GM18858 (cell line): ENCODE measurements at regions not wholly inside any gene's neighbourhood (a gene's known extent, or its start where the extent isn't known, plus 50 kb on each side); places are given as distances from the start of the nearest gene placed in this dataset.

Experiments
- ATAC-seq: cut with Tn5 transposase; IDR thresholded peaks from one replicate; pipeline ENCODE4 v1.9.1; 2021; ENCODE audit not compliant: unreplicated experiment

DNA sequence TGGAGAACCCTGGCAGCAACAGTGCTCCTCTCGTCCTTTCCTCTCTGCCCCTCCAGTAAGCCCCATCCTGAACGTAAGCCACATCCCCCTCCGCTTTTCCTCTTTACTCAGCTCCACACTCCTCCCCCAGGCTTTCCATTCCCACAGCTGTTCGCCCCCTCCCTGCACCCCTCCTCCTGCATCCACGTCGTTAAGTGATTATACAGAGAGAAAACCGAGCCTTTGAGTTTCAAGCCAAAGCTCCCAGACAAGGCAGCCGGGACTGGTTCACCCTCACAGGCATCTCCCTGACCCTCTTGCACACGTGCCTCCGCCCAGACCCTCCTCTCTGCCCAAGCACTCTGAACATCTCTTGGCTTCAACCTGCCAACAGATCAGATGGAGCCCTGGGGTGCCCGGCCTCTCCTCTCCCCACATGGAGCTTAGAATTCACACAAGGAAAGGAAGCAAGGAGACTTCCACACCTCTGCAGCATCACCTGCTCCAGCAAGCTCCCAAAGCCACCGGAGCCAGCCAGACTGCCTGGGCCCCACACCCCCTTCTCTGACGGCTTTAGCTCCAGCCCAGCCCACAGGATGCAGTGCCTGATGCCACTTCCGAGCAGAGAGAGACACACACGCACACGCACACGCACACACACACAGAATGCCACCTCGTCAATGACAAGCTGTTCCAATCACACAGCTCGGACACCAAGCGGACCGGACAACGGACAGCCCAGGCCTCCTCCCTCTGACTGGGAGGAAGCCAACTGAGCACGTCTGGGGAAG is 99.9 kb upstream of the CCL2 start:
- no peak for ATAC-seq

DNA sequence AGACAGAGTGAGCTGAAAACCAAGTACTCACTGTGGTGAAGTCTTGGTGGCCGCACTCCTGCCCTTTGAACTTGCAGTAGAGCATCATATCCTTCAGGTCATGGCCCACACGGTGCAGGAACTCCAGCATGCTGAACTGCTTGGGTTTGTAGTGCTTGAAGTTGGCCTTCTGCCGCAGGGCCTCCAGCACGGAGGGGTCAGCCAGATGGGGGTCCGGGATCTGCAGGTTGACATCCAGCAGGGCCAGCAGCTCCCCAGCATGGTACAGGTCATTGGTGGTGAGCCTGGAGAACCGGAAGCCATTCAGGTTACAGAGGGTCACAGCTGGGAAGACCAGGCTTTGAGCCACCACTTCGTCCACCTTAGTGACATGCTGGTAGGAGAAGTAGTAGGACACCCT is 99.1 kb upstream of the CCL2 start:
- ATAC-seq: no peak

DNA sequence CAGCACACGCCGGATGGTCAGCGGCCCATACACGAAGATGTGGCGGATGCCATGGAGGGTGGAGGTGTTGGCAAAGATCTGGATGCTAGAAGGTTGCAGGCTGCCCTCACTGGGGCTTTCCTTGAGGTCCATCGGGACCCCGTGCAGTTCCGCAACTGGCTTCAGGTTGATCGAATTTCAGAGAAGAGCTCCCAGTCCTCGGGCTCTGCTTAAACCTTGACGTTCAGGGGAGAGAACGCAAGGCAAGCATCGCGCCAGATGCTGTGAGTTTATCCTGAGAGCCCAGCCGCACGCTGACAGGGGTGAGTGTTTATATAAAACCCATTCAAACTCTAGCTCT is 98.7 kb upstream of the CCL2 start:
- ATAC-seq: no peak

DNA sequence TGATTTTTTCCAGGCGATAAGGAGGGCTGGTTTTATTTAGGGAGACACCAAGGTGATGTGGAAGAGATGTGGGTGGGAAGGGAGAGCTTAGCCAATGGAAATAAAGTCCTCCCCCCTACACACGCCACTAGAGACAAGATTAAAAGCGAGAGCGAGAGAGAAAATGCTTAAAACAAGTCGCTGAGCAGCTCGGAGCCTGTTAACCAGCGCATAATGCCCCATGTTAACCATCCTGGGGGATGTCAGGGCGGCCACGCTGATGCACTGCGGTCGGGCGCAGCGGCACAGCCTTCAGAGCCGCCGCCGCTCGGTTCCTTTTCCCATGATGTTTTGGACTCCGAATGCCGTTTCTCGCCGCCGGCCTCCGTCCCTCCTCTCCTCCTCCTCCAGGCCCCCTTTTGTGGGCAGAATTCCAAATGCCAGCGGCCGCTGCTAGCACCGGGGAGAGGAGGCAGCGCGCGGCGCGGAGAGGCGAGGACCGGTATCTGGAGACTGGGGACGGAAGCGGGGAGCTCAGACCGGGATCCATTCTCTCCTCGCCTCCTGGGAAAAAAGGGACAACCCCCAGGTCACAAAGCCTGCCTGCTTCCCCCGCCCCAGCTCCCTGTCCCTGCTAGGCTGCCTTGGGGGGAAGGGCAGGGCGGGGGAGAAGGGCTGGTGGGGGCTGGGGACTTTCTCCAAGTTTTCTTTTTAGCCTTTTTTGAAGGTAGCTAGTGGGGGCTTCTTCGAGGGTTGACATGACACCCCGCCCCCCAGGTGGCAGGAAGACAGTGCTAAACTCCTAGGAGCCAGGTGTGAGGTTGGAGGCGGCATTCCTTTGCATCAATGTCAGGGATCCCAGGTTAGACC is 98.1 kb upstream of the CCL2 start:
- no peak for ATAC-seq

DNA sequence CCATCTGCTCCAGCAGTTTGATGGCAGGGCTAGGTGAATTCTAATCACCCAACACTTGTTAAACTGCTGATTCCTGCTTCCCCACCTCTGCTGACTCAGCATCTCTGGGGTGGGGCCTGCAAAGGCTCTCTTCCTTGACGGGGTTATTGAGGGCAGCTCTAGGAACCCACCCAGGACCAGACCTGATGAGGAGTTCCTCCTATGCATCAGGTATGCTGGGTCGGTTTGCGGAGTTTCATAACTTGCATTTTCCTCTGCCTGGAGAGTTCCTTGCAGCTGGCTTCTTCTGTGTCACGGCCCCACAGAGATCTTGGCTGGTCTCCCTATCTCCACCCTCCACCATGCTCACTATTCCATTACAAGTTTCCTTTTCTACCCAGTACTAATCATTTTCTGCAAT is 93.4 kb upstream of the CCL2 start:
- ATAC-seq: no peak

DNA sequence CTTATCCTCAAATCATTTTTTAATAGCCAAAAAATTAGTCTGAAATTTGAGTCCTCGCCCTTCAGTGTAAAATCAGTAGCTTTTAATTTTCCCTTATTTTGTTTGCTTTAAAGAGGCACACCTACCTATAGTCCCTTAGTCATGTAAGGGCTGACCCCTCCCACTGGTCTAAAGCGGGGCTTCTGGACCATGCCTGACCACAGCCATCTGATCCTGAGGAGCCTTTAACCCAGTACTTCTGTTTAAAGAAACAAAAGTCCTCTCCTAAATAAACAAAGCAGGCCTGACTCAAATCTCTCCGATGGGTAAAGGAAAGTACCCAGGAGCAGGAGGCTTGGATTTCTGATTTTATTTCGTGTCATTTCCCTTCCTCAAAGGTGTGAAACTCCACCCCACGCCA is 92.0 kb upstream of the CCL2 start:
- no peak for ATAC-seq

DNA sequence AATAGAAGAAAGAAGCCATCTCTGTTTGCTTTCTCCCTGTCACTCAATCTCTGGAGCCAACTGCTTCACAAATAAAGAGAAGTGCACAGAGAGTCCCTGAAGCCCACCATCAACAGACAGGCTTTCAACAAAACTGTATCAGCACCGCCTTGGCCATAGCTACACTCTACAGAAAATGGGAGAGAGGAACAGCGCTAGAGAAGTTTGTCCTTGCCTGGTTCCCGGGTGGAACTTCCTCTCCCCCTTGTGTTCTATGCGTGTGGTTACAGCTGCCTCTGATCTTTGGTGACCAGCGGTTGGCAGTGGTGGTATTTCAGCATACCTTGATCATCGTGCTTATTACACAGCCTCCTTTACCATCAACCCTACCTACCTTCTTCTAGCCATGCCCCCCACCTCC is 91.4 kb upstream of the CCL2 start:
- no peak for ATAC-seq

DNA sequence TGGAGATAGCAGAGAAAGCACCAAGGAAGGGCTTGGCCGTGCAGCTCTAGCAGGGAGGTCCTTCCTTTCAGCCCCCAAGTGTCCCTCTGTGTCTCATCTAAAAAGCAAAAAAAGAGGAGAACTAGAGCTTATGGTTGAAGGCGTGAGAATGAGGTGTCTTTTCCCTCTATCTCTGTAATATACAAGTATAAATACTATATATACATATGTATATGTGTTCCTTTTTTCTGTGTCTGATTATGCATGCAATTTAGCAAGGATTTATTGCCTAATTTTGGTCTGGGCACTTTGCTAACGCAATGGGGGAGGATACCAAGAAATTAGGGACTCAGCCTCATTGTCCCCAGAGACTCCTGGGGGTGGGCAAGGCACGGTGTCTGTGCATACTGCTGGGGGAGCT is 90.2 kb upstream of the CCL2 start:
- ATAC-seq: no peak

DNA sequence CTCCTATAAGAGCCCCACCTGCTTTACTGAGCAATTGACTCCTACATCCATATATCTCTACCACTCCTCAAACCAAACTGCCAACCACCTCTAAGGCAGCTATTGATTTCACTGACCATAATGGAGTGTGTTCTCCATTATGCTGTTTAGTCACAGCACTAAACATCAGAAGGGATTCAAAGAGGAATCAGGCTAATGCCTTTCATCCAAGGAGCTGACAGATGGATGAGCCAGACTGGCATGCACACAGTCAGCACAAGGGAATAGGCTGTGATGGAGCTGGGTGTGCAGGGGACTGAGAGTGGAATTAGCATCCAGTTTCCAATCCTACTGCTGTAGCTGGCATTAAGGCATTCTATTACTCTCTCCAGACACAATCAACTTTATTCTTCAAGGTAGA is 88.7 kb upstream of the CCL2 start:
- no peak for ATAC-seq

DNA sequence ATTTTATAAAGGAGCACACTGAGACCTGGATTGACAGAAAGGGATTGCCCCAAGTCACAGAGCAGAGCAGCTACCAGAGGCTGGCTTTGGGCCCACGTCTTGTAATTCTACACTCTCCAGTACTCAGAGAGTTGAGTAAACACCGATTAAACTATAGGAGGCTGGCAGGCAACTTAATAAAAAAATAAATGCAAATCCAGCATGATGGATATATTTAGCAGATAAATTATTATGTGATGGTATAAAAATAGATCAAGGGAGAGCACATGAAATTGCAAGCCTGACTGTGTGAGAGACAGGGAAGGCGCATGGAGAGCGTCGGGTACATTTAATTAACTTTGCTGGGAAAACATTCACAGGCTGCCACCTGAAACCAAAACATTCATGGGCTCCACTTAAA is 87.7 kb upstream of the CCL2 start:
- ATAC-seq: no peak

DNA sequence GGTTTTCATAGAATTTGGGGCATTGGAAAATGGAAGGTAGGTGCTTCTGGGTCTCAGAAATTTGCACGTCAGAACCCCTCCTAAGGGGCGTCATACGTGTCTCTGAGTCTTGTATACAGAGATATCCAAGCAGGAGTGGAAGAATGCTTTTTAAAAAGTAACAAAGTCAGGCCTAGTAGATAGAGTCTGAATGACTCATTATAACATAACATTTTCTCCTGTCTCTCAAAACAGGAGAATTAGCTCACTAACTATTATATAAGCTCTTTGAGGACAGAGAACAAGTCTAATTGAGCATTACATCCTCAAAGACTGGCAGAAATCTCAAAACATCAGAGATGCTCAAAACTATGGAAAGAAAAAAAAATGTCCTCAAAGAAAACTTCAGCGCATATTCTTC is 86.1 kb upstream of the CCL2 start:
- ATAC-seq: no peak

DNA sequence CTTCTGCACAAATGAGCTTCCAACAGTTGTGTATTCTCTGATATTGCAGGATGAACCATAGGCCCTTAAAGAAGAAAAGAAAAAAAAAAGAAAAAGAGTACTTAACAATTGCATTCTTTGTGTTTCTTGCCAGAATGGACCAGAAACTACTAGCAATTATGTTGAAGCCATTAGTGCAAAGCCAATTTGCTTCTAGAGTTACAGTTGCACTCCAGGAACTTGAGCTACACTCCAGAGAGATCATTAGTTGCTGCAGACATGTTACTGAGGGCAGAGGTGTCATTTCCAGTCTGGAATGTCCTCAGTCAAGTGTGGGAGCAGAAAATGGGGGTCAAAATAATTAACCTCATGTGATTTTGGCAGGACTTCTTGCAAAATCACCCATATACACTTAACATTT is 85.6 kb upstream of the CCL2 start:
- ATAC-seq: no peak

DNA sequence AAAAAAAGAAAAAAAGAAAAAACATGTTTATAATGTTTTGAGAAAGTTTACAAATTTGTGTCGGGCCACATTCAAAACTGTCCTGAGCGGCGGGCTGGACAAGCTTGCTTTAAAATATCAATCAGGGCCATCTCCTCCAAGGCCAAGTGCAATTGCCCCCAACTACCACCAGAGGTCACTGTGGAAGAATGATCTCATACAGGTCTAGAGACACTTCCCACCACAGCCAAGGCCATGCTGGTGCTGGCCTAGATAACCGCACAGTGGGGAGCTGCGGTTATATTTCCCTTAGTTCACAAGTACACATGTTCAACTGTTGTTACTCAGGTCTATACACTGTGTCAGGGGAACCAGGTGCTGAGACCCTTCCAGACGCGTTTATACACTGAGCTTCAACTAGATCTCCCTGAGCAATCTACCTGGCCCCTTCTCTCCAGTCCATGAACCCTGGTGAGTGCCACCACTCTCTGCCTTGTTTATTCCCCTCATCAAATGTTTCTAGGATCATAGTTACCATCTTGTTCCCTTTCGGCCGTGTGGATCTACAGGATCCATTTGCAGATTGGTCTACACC is 83.8 kb upstream of the CCL2 start:
- no peak for ATAC-seq

DNA sequence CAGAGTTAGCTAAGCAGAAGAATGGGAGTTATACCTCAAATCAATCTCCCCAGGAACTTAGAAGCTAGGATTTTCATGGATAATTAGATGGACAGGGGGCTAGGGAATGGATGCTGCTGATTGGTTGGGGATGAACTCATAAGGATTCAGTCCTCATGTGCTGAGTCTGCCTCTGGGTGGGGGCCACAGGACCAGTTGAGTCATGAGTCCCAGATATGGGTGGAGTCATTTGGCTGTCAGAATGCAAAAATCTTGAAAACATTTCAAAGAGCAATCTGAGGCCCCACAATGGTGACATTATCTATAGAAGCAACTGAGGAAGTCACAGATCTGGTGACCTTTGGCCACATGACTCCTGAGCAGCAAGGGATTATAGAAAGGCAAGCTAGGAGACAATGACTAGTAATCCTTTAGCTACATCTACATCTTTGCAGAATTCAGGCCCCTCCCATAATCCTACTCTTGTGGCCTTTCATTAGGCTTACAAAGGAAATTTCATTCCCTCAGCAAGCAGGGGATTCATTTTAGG is 82.6 kb upstream of the CCL2 start:
- no peak for ATAC-seq

DNA sequence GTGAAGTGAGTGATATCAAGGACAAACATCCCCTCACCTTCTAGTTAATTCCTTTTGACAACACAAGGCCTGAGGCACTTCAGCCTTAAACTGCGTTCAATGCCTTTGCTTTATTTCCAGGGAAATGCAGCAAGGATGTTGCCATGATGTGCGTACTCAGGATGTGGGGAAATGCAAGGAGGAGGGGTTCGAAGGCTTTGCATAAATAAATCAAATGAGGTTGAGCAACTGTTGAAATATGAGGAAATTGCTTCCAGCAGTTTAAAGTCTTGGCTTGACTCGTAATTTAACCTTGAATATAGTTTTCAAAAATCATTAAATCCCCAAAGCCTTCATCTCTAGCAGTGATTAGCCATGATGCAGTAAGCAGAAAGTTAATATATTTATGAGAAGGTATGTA is 81.8 kb upstream of the CCL2 start:
- ATAC-seq: no peak

DNA sequence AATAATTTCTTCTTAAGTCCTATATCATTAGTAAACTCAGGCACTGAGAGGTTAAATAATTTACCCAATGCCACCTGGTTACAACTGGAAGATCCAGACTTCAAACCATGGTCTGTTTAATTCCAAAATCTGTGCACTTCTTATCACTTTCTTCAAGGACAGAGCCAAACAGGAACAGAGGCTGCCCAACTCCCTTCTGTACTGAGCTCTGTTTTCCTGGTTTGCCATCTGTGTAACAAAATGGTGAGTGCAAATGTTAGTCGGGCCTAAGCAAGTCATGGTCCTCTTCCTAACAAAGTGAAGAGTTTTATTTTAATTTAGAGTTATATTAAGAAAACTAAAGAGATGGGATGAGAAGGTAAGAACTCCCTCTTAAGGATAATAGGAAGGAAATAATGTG is 80.6 kb upstream of the CCL2 start:
- no peak for ATAC-seq

DNA sequence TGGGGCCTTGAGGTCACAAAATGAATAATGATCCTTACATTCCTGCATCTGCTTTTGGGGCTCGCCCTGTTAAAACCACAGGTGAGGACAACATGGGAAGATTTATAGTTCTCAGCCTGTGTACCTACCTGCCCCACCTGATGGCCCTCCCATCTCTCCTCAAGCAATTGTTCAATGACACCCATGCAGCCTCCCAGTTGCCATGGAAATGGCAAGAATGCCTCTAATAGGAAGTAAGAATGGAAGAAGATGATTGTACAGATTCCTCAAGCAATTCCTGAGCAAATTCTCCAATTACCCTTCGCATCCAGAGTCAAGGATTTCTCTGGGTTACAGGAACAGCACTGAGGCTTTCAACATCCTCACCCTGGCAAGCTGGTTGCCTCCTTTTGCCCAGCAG is 78.6 kb upstream of the CCL2 start:
- no peak for ATAC-seq

DNA sequence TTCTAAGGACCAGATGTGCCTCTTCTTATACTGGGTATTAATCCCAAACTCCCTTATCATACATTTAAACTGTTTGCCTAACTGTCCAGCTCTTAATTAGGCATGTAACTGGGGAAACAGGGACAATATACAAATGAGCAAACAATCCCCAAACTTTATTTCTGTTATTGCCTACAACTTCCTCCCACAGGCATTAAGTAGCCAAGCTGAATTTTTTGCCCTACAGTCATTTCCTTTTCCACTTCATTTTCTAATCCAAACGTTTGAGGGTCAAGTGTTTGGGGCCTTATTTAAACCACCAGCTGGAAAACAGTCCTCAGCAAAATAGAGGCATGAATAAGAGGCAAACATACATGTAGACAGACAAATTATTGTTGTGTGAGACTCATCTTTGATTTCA is 77.4 kb upstream of the CCL2 start:
- no peak for ATAC-seq

DNA sequence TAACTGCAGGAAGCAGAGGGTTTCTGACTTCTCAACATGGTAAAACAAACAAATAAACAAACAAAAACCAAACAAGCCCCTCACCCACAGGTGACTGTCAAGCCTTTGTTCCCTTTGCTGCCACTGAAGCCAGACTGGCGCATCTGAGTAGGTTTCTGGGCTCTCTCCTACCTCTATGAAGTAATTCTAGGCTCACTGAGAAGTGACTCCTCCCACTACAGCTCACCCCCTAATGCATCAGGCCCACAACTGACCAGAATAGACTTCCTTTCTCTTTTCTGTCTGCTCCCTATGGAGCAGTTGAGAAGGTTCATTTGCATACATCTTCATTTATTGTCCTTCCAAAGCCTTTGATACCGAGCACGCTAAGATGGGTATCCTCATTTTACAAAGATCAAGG is 77.0 kb upstream of the CCL2 start:
- ATAC-seq: no peak

DNA sequence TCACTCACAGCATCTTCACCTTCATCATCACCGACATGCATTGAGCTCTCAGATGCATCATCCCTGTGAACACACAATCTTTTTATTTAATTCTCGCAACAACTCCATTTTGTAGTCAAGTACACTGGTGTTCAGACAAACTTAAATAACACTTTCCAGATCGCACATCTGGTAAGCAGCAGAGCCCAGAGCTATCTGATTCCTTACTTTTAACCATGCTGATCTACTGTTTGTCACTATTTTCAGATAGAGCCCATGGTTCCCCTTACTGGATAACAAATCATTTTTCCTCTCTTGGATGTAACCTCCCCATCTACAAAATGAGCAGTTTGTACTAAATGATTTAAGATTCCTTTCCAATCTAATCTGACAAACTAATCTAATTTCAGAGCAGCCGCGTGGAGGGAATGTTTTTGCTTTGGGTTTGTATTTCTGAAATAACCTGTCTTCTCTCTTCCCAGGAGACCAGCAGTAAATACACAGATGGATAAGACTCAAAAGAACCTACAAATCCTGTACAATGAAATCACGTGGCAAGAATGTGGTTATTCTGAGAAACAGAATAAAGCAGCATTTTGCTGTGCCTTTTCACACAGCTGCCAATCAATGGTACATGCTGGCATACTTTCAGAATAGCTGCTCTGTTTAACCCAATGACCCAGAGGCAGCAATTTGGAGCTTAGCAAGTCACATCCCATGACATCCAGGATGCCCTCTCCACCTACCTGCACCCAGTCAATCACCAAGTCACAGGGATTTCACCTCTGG is 72.9 kb upstream of the CCL2 start:
- no peak for ATAC-seq

DNA sequence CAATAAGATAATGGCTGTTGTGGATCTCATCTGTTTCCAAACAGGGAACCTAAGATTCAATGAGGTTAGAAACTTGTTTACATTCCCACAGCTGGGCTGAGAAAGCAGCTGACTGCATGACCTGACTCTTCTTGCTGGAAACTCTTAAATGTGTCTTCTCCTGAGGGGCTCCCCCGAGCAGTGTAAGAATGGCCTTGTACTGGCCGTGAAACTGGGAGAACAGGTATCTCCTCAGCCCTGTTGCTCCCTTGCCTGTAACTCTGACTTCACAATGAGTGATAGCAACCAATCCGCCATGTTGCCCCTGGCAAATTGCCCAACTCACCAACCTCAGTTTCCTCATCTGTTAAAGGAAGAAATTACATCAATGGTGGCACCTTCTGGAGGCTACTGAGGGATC is 59.1 kb upstream of the CCL2 start:
- ATAC-seq: no peak
